NCI-H345 (cell line): ENCODE measurements at regions not wholly inside any gene's neighbourhood (a gene's known extent, or its start where the extent isn't known, plus 50 kb on each side); places are given as distances from the start of the nearest gene placed in this dataset.
"Not testable (repeated sequence)": the region's sequence is repeated elsewhere in the genome, so short reads cannot be mapped to it uniquely, and the experiment has no call there.

Source experiments
- DNase-seq: peaks from one replicate; lab custom pipeline; 2025; lab: John Stamatoyannopoulos, UW

DNA sequence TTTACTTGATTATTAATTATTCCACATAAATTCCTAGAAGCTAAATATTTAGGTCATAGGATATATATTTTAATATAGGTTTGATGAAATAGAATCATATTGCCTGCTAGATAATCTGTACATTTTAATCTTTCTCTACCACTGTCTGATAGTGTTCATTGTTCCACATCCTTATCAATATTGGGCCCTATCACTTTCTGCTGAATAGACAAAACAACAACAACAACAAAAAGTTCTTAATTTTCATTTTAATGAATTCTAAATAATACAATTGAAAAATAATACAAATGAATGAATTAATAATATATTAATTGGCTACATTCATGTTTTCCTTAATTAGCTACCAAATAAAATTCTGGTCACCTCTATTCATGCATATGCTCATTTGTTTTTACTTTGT, 1437.2 kb downstream of the LRFN5 start:
- DNase-seq = no peak

GRCh38 chr14:43042408-43042807, 1435.7 kb downstream of the LRFN5 start:
- no peak for DNase-seq

GRCh38 chr14:43041976-43042375, 1435.3 kb downstream of the LRFN5 start:
- DNase-seq = no peak

DNA sequence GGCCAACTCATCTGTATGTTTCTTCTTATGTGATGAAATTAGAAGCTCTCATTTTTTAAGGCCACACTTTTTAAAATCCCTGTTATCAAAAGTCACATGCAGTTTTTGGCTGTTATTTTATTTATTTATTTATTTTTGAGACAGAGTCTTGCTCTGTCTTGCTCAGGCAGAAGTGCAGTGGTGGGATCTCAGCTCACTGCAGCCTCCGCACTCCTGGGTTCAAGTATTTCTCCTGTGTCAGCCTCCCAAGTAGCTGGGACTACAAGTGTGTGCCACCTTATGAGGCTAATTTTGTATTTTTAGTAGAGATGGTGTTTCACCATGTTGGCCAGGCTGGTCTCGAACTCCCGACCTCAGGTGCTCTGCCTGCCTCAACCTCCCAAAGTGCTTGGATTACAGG, 1434.5 kb downstream of the LRFN5 start:
- DNase-seq = no peak

- DNase-seq = no peak
Observed at GRCh38 chr14:43039881-43040280, 1433.2 kb downstream of the LRFN5 start.

DNA sequence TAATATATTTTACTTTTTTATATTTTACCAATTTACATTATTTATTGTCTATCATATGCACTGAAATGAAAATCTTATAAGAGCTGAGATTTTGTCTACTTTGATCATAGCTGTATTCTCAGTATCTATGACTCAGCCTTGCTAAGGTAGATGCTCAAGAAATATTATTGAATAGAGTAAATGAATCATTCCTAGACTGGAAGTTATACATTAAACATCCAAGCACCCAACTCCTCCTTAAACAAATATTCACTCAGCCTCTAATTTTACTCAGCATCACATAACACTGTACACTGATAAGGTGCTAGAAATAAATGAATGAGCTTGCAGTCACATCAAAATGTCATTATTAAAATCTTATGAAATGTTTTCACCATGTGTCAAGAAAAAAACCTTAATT, 1424.9 kb downstream of the LRFN5 start:
- no peak for DNase-seq

DNA sequence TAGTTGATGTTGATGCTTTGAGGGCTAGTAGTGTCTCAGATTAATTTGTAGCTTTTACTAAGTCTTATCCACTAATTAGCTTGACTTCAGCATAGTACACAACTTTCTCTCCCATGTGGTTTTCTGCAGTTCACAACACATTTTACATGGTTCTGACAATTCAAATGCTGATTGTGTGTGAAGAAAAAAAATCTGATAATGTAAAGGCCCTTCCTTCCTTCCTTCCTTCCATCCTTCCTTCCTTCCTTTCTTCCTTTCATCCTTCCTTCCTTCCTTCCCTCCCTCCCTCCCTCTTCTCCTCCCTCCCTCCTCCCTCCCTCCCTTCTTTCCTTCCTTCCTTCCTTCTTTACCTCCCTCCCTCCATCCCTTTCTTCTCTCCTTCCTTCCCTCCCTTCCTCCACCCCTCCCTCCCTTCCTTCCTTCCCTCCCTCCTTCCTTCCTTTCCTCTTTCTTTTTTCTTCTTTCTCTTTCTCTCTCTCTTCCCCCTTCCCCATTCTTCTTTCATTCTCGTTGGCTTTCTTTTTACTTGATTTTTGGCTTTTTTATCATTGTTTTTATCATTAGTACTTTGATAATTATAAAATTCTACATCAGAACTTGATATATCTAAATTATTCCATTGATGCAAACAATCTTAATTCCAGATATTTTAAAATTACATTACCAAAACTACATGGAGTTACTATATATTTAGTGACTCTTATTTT, 1415.6 kb downstream of the LRFN5 start:
- DNase-seq = no peak

GRCh38 chr14:43019826-43020225, 1413.2 kb downstream of the LRFN5 start:
- DNase-seq = no peak

GRCh38 chr14:43014338-43014737, 1407.7 kb downstream of the LRFN5 start:
- DNase-seq = no peak

GRCh38 chr14:43012817-43013216, 1406.1 kb downstream of the LRFN5 start:
- DNase-seq = no peak

GRCh38 chr14:43005807-43006206, 1399.1 kb downstream of the LRFN5 start:
- no peak for DNase-seq

DNA sequence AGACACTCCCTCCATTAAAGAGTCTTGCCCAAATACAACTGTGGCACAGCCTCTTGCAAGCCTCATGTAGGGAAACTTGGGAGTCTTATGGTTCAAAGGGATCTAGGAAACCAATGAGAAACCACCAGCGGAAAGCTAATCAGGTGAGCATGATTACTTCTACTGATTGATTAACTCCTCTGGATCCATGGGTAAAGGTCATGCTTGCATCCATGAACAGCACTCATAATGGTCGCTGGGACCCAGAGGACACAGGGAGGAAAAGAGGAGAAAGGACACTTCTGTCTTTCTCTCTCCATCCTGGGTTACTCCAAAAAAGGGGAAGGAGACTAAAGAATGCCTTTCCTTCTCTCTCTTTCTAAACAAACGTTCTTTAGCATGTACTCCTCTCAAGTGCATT, 1397.2 kb downstream of the LRFN5 start:
- DNase-seq = no peak

DNA sequence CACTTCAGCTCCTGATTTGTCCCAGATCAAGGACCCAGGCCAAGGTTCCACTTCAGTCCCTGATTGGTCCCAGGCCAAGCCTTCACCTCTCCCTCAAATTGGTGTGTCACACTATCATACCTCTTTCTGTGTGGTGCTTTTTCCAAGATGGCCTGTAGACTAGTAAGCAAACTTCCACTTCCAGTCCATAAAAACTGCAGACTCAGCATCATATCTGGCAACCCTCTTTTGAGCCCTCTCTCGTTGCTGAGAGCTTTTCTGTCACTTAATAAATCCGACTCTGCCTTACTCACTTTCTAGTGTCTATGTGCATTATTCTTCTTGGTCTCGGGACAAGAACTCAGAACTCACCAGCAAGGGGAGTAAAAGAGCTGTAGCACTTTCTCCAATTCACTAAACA, 1395.1 kb downstream of the LRFN5 start:
- no peak for DNase-seq

DNA sequence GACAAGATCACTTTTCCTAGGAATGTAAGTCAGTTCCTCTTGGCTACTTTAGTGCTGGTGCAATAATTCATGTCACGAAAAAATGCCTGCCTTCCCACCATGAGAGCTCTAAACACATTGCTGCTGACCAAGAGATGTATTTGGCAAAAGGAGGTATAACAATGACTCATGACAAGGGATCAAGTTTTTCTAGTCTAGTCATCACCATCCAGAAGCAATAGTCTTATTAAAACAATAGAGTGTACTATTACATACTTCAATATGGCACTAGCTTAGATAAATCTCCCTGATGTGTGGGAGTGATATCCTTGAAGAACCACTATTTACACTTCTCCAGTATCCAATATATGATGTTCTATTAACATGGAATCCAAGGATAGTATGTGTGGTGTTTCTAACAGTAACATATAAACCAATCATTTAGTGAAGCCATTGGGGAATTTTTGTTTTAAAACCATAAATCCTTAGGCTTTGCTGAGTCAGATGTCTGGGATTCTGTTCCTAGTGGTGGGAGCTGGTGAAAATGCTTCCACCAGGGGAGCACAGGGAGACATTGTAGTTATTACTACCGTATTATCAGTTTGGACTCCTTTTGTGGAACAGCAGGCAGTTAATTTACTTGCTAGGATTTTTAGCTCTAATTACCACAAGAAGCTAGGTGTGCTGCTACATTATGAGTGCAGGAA, 1387.5 kb downstream of the LRFN5 start:
- DNase-seq = no peak

GRCh38 chr14:42992930-42993329, 1386.3 kb downstream of the LRFN5 start:
- DNase-seq = no peak

DNA sequence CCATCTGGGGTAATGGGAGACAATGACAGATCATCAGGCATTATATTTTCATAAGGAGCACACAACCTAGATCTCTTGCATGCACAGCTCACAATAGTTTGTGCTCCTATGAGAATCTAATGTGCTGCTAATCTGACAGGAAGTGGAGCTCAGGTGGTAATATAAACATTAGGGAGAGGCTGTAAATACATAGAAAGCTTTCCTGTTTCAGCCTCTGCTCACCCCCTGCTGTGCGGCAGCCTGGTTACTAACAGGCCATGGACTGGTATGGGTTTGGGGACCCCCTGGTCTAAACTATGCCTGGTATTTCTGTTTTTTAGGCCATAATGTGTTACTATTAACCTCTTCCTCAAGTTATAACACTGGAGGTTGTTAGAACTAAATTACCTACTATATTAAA, 1373.7 kb downstream of the LRFN5 start:
- no peak for DNase-seq

GRCh38 chr14:42973171-42973570, 1366.5 kb downstream of the LRFN5 start:
- DNase-seq = not testable (repeated sequence)

DNA sequence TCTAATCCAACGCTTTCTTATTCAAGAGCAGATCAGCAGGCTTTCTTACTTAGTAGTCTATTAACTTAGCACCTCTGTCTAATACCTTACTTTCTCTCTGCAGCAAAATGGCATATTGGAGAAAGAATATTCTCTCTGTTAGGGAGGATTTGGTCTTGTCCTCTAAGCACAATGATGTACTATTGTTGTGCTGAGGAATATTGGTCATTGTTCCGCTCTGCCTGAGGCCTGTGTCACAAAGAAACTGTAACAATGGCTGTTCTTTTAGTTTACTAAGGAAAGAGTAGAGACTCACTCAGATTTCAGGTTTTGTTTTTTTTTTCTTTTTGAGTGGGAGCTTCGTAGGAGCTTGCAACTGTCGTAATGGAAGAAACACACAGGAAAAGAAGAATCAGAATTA, 1358.8 kb downstream of the LRFN5 start:
- DNase-seq = no peak

DNA sequence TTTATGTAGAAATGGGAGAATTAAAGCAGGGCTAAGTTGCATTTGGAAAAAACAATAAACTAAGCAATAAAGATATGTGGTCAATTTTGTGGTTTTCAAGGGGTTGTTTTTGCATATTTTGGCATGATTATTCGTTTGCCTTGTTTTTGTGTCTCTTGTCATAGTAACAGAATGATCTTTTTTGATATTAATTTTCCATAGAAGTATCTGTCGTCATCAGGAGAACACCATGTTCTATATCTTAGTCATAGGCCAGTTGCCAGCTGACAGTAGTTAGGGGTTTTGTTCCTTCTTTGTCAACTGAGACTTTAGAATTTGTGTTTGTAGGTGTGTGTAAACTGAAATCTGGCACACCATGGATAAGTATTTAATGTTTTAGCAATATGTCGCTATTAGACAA, 1354.8 kb downstream of the LRFN5 start:
- no peak for DNase-seq

- DNase-seq = no peak
Observed at GRCh38 chr14:42950363-42950762, 1343.7 kb downstream of the LRFN5 start.

- DNase-seq = no peak
Observed at GRCh38 chr14:42947991-42948390, 1341.3 kb downstream of the LRFN5 start.

- no peak for DNase-seq
Observed at GRCh38 chr14:42944284-42944683, 1337.6 kb downstream of the LRFN5 start.

GRCh38 chr14:42931308-42931707, 1324.6 kb downstream of the LRFN5 start:
- no peak for DNase-seq
